Smooth muscle cell (in vitro differentiated cells): ENCODE measurements at regions not wholly inside any gene's neighbourhood (a gene's known extent, or its start where the extent isn't known, plus 50 kb on each side); places are given as distances from the start of the nearest gene placed in this dataset.

Source experiments
- DNase-seq: peaks from one replicate; lab custom pipeline; 2025; ENCODE audit not compliant: unreplicated experiment; lab: John Stamatoyannopoulos, UW
- H2AFZ ChIP-seq: fragments of 200-600 bp; sonication (generic); 2 replicates; pipeline ENCODE4 v1.6.0; 2016; ENCODE audit warnings: antibody characterized with exemption, low read depth, mild to moderate bottlenecking
- H3F3A ChIP-seq: fragments of 200-600 bp; sonication (generic); 2 replicates; pipeline ENCODE4 v1.6.0; 2017; ENCODE audit warnings: antibody characterized with exemption, low read depth
- H3K27ac ChIP-seq: fragments of 200-600 bp; sonication (generic); 2 replicates; pipeline ENCODE4 v1.5.1; 2016; ENCODE audit warnings: low read depth, mild to moderate bottlenecking
- H3K27me3 ChIP-seq: fragments of 200-600 bp; sonication (generic); 2 replicates; pipeline ENCODE4 v1.6.1; 2016; ENCODE audit warnings: low read depth, mild to moderate bottlenecking
- H3K36me3 ChIP-seq: fragments of 200-600 bp; sonication (generic); 2 replicates; pipeline ENCODE4 v1.5.1; 2016; ENCODE audit warnings: low read depth
- H3K4me1 ChIP-seq: fragments of 200-600 bp; sonication (generic); 2 replicates; pipeline ENCODE4 v1.5.1; 2016; ENCODE audit warnings: low read depth
- H3K4me2 ChIP-seq: fragments of 200-600 bp; sonication (generic); 2 replicates; pipeline ENCODE4 v1.6.0; 2016; ENCODE audit warnings: mild to moderate bottlenecking
- H3K4me3 ChIP-seq: fragments of 200-600 bp; sonication (generic); 2 replicates; pipeline ENCODE4 v1.5.1; 2016; ENCODE audit warnings: mild to moderate bottlenecking
- H3K79me2 ChIP-seq: fragments of 200-600 bp; sonication (generic); 2 replicates; pipeline ENCODE4 v1.6.0; 2016; ENCODE audit warnings: low read depth, mild to moderate bottlenecking
- H3K9ac ChIP-seq: fragments of 200-600 bp; sonication (generic); 2 replicates; pipeline ENCODE4 v1.6.0; 2016; ENCODE audit warnings: low read depth
- H3K9me3 ChIP-seq: fragments of 200-600 bp; sonication (generic); replicated peaks from 2 replicates; pipeline ENCODE4 v1.5.1; 2016; ENCODE audit warnings: low read depth
- H4K20me1 ChIP-seq: fragments of 200-600 bp; sonication (generic); 2 replicates; pipeline ENCODE4 v1.6.0; 2016; ENCODE audit warnings: low read depth
- CTCF ChIP-seq: fragments of 200-600 bp; sonication (generic); IDR thresholded peaks from 2 replicates; pipeline ENCODE4 v1.5.1; 2017; ENCODE audit warnings: borderline replicate concordance, mild to moderate bottlenecking, antibody characterized with exemption; ENCODE audit not compliant: insufficient read depth, poor library complexity, severe bottlenecking
- WGBS: methylation state at CpG from one replicate; pipeline ENCODE4 v1.1.7; 2016; ENCODE audit warnings: low lambda C conversion rate; 5-methylcytosine and 5-hydroxymethylcytosine counted together

GRCh38 chr6:153831350-153832078 lies 207.5 kb upstream of the OPRM1 start:
- no peaks in the 10 kb centered on the region for H3F3A ChIP-seq
- no peaks in the 10 kb centered on the region for H3K27me3 ChIP-seq
- no peaks in the 10 kb centered on the region for H3K4me1 ChIP-seq
- H3K4me2 ChIP-seq, result no peak overlapping the region
- H3K79me2 ChIP-seq, result no peaks in the 10 kb centered on the region
- H3K9ac ChIP-seq, result no peak overlapping the region
- no peak overlapping the region for H2AFZ ChIP-seq
- no peak for TF ChIP-seq CTCF
- H3K27ac ChIP-seq, result no peak overlapping the region
- H3K4me3 ChIP-seq, result no peak overlapping the region
- no peaks in the 10 kb centered on the region for H3K9me3 ChIP-seq
- no peaks in the 10 kb centered on the region for H3K36me3 ChIP-seq
- DNase-seq, result no peak
- WGBS, result 77% methylated on average over 5 of the region's 5 CpGs
- no peaks in the 10 kb centered on the region for H4K20me1 ChIP-seq

- no peaks in the 10 kb centered on the region for H3K9me3 ChIP-seq
- TF ChIP-seq CTCF, result no peak
- H3K36me3 ChIP-seq, result no peaks in the 10 kb centered on the region
- no peak for DNase-seq
- H4K20me1 ChIP-seq, result no peaks in the 10 kb centered on the region
- H3K79me2 ChIP-seq, result no peaks in the 10 kb centered on the region
- H3K27ac ChIP-seq, result no peak overlapping the region
- no peaks in the 10 kb centered on the region for H3K4me1 ChIP-seq
- no peak overlapping the region for H2AFZ ChIP-seq
- H3F3A ChIP-seq, result no peaks in the 10 kb centered on the region
- 88% methylated on average over 3 of the region's 3 CpGs for WGBS
- H3K4me2 ChIP-seq, result no peak overlapping the region
- H3K27me3 ChIP-seq, result no peaks in the 10 kb centered on the region
- no peak overlapping the region for H3K4me3 ChIP-seq
- no peak overlapping the region for H3K9ac ChIP-seq
Measured at GRCh38 chr6:153817173-153817572, 221.9 kb upstream of the OPRM1 start.

GRCh38 chr6:153816366-153816765 lies 222.7 kb upstream of the OPRM1 start:
- Histone ChIP-seq H3K4me1 (no peaks in the 10 kb centered on the region), H3K27ac (no peak overlapping the region), H3K36me3 (no peaks in the 10 kb centered on the region), H3K27me3 (no peaks in the 10 kb centered on the region), H4K20me1 (no peaks in the 10 kb centered on the region), H3K4me3 (no peak overlapping the region), H3K79me2 (no peaks in the 10 kb centered on the region), H3K9ac (no peak overlapping the region), H3K9me3 (no peaks in the 10 kb centered on the region), H3K4me2 (no peak overlapping the region), H3F3A (no peaks in the 10 kb centered on the region), H2AFZ (no peak overlapping the region)
- TF ChIP-seq CTCF, result no peak
- 85% methylated on average over 3 of the region's 3 CpGs for WGBS
- no peak for DNase-seq

GRCh38 chr6:153814136-153814535 lies 224.9 kb upstream of the OPRM1 start:
- Histone ChIP-seq H3K27me3 (no peaks in the 10 kb centered on the region), H4K20me1 (no peaks in the 10 kb centered on the region), H3K79me2 (no peaks in the 10 kb centered on the region), H3K4me1 (no peaks in the 10 kb centered on the region), H2AFZ (no peak overlapping the region), H3K9me3 (no peaks in the 10 kb centered on the region), H3K4me2 (no peak overlapping the region), H3K36me3 (no peaks in the 10 kb centered on the region), H3F3A (no peaks in the 10 kb centered on the region), H3K4me3 (no peak overlapping the region), H3K27ac (no peak overlapping the region), H3K9ac (no peak overlapping the region)
- TF ChIP-seq CTCF, result no peak
- no peak for DNase-seq
- 36% methylated on average over 1 of the region's 1 CpG for WGBS
